Fibroblast of the aortic adventitia (primary cell): ENCODE measurements at regions not wholly inside any gene's neighbourhood (a gene's known extent, or its start where the extent isn't known, plus 50 kb on each side); places are given as distances from the start of the nearest gene placed in this dataset.

Source experiments
- DNase-seq: peaks from one replicate; pipeline ENCODE4 v3.0.0-alpha.2; 2010; ENCODE audit warnings: low read depth
- H3K4me3 ChIP-seq: 2 replicates; pipeline ENCODE4 v1.5.1; 2011; ENCODE audit warnings: low read depth, mild to moderate bottlenecking, control low read depth, low read length, moderate library complexity
- CTCF ChIP-seq: IDR thresholded peaks from 2 replicates; pipeline ENCODE4 v1.5.1; 2011; ENCODE audit warnings: mild to moderate bottlenecking, low read length, control low read depth, inconsistent platforms; ENCODE audit not compliant: insufficient read depth

GRCh38 chr15:62598217-62598616 is 433.1 kb upstream of the C2CD4B start:
- no peak overlapping the region for H3K4me3 ChIP-seq
- TF ChIP-seq CTCF: no peak
- DNase-seq: no peak

- no peak for DNase-seq
- no peak overlapping the region for H3K4me3 ChIP-seq
- TF ChIP-seq CTCF: no peak
Measured at GRCh38 chr15:62599791-62600777, 435.0 kb upstream of the C2CD4B start.

- TF ChIP-seq CTCF: no peak
- no peak for DNase-seq
- H3K4me3 ChIP-seq: no peak overlapping the region
Measured at GRCh38 chr15:62601777-62602545, 436.9 kb upstream of the C2CD4B start.

GRCh38 chr15:62603742-62604141 is 438.7 kb upstream of the C2CD4B start:
- no peak overlapping the region for H3K4me3 ChIP-seq
- DNase-seq: peak; percentile 88
- TF ChIP-seq CTCF: no peak

GRCh38 chr15:62605282-62605681 is 437.3 kb upstream of the TPM1 start:
- no peak overlapping the region for H3K4me3 ChIP-seq
- no peak for DNase-seq
- TF ChIP-seq CTCF: no peak

- peak; percentile 99 for DNase-seq
- no peak for TF ChIP-seq CTCF
- H3K4me3 ChIP-seq: no peak overlapping the region
Measured at GRCh38 chr15:62606376-62607113, 436.0 kb upstream of the TPM1 start.
